AG10803 (cell line): ENCODE measurements at regions not wholly inside any gene's neighbourhood (a gene's known extent, or its start where the extent isn't known, plus 50 kb on each side); places are given as distances from the start of the nearest gene placed in this dataset.
A peak's percentile ranks its signal among the peaks of the same experiment; 100 is the strongest.

Source experiments
- DNase-seq: peaks from one replicate; pipeline ENCODE4 v3.0.0; 2010; ENCODE audit warnings: low read depth
- H3K4me3 ChIP-seq: 2 replicates; pipeline ENCODE4 v1.5.1; 2011; ENCODE audit warnings: mild to moderate bottlenecking, low read length, control low read depth
- CTCF ChIP-seq: conservative IDR thresholded peaks from 2 replicates; pipeline ENCODE4 v1.5.1; 2011; ENCODE audit warnings: mild to moderate bottlenecking, low read length, control low read depth, inconsistent platforms

- no peak overlapping the region for H3K4me3 ChIP-seq
- TF ChIP-seq CTCF: no peak
- DNase-seq: no peak
Observed at GRCh38 chr20:4369798-4370124, 120.7 kb upstream of the ADRA1D start.

- no peak for DNase-seq
- no peak for TF ChIP-seq CTCF
- H3K4me3 ChIP-seq: no peak overlapping the region
Observed at GRCh38 chr20:4369119-4369797, 120.2 kb upstream of the ADRA1D start.

- no peak for TF ChIP-seq CTCF
- no peak overlapping the region for H3K4me3 ChIP-seq
- DNase-seq: peak; percentile 39
Observed at GRCh38 chr20:4366076-4366475, 117.0 kb upstream of the ADRA1D start.

GRCh38 chr20:4358552-4358951 lies 109.5 kb upstream of the ADRA1D start:
- H3K4me3 ChIP-seq: no peak overlapping the region
- TF ChIP-seq CTCF: no peak
- DNase-seq: no peak

GRCh38 chr20:4352348-4352747 lies 103.3 kb upstream of the ADRA1D start:
- TF ChIP-seq CTCF: no peak
- no peak overlapping the region for H3K4me3 ChIP-seq
- no peak for DNase-seq

GRCh38 chr20:4350096-4350495 lies 101.0 kb upstream of the ADRA1D start:
- TF ChIP-seq CTCF: no peak
- no peak for DNase-seq

GRCh38 chr20:4344670-4345069 lies 95.6 kb upstream of the ADRA1D start:
- TF ChIP-seq CTCF: no peak
- no peak for DNase-seq

More at GRCh38 chr20:4350096-4350495, 101.0 kb upstream of the ADRA1D start:
- H3K4me3 ChIP-seq: no peak overlapping the region

More at GRCh38 chr20:4344670-4345069, 95.6 kb upstream of the ADRA1D start:
- H3K4me3 ChIP-seq: no peak overlapping the region
